ENCODE measurements at regions not wholly inside any gene's neighbourhood (a gene's known extent, or its start where the extent isn't known, plus 50 kb on each side); places are given as distances from the start of the nearest gene placed in this dataset.
"Not testable (repeated sequence)": the region's sequence is repeated elsewhere in the genome, so short reads cannot be mapped to it uniquely, and the experiment has no call there.

GRCh38 chr7:69244701-69245100, 353.6 kb upstream of the AUTS2 start:
- Histone ChIP-seq H3K27me3 (ENCODE audit: insufficient read depth, low read length) (no peaks in the 10 kb centered on the region), H3K9ac (ENCODE audit: low read length) (no peak overlapping the region), H3K4me2 (ENCODE audit: low read length) (peak overlapping the region; percentile 43), H3K4me3 (ENCODE audit: insufficient read depth, low read depth, low read length) (no peak overlapping the region), H3K9me3 (ENCODE audit: insufficient read depth, low read depth, low read length) (no peaks in the 10 kb centered on the region), H3K27ac (ENCODE audit: low read depth, low read length) (no peak overlapping the region), H3K36me3 (ENCODE audit: insufficient read depth, low read length) (no peaks in the 10 kb centered on the region), H4K20me1 (ENCODE audit: insufficient read depth, low read length) (no peaks in the 10 kb centered on the region), H3K79me2 (ENCODE audit: insufficient read depth, low read length) (no peaks in the 10 kb centered on the region), H2AFZ (ENCODE audit: low read depth, low read length) (no peak overlapping the region), H3K4me1 (ENCODE audit: insufficient read depth, low read length) (peaks cover 8% of the 10 kb centered on the region)
- no peak for DNase-seq (ENCODE audit: low read depth)
- peaks cover 2% of the 10 kb centered on the region for H3K36me3 Mint-ChIP-seq (ENCODE audit: low read depth, unreplicated experiment)
- H3K27ac Mint-ChIP-seq (ENCODE audit: unreplicated experiment): no peak overlapping the region
- no peaks in the 10 kb centered on the region for H3K4me1 Mint-ChIP-seq (ENCODE audit: low read depth, unreplicated experiment)
- no peak overlapping the region for H3K4me3 Mint-ChIP-seq (ENCODE audit: unreplicated experiment)
- peaks cover 15% of the 10 kb centered on the region for H3K9me3 Mint-ChIP-seq (ENCODE audit: unreplicated experiment)
- H3K27me3 Mint-ChIP-seq (ENCODE audit: low read depth, unreplicated experiment): no peaks in the 10 kb centered on the region
- TF ChIP-seq CTCF (IDR thresholded peaks at IDR 0.05; ENCODE audit: insufficient read depth, low read depth, low read length) (no peak), EZH2 (IDR thresholded peaks at IDR 0.05; ENCODE audit: insufficient read depth, low read length) (no peak)
- no peak for FAIRE-seq

GRCh38 chr7:69245646-69246045, 352.6 kb upstream of the AUTS2 start:
- Mint-ChIP-seq H3K27ac (ENCODE audit: unreplicated experiment) (no peak overlapping the region), H3K4me1 (ENCODE audit: low read depth, unreplicated experiment) (no peaks in the 10 kb centered on the region), H3K27me3 (ENCODE audit: low read depth, unreplicated experiment) (no peaks in the 10 kb centered on the region), H3K9me3 (ENCODE audit: unreplicated experiment) (peaks cover 14% of the 10 kb centered on the region), H3K36me3 (ENCODE audit: low read depth, unreplicated experiment) (peaks cover 1% of the 10 kb centered on the region), H3K4me3 (ENCODE audit: unreplicated experiment) (no peak overlapping the region)
- H4K20me1 ChIP-seq (ENCODE audit: insufficient read depth, low read length): no peaks in the 10 kb centered on the region
- H3K9me3 ChIP-seq (ENCODE audit: insufficient read depth, low read depth, low read length): no peaks in the 10 kb centered on the region
- TF ChIP-seq EZH2 (IDR thresholded peaks at IDR 0.05; ENCODE audit: insufficient read depth, low read length) (no peak), CTCF (IDR thresholded peaks at IDR 0.05; ENCODE audit: insufficient read depth, low read depth, low read length) (no peak)
- peak overlapping the region; percentile 19 for H2AFZ ChIP-seq (ENCODE audit: low read depth, low read length)
- no peaks in the 10 kb centered on the region for H3K79me2 ChIP-seq (ENCODE audit: insufficient read depth, low read length)
- FAIRE-seq (no peak), DNase-seq (ENCODE audit: low read depth) (peak; percentile 72)
- peak overlapping the region; percentile 43 for H3K4me2 ChIP-seq (ENCODE audit: low read length)
- peaks cover 8% of the 10 kb centered on the region for H3K4me1 ChIP-seq (ENCODE audit: insufficient read depth, low read length)
- no peaks in the 10 kb centered on the region for H3K27me3 ChIP-seq (ENCODE audit: insufficient read depth, low read length)
- H3K36me3 ChIP-seq (ENCODE audit: insufficient read depth, low read length): no peaks in the 10 kb centered on the region
- H3K9ac ChIP-seq (ENCODE audit: low read length): no peak overlapping the region
- H3K4me3 ChIP-seq (ENCODE audit: insufficient read depth, low read depth, low read length): no peak overlapping the region
- H3K27ac ChIP-seq (ENCODE audit: low read depth, low read length): no peak overlapping the region

GRCh38 chr7:69246758-69247157, 351.5 kb upstream of the AUTS2 start:
- FAIRE-seq: no peak
- Histone ChIP-seq H3K27ac (ENCODE audit: low read depth, low read length) (no peak overlapping the region), H3K36me3 (ENCODE audit: insufficient read depth, low read length) (no peaks in the 10 kb centered on the region), H3K27me3 (ENCODE audit: insufficient read depth, low read length) (no peaks in the 10 kb centered on the region), H3K4me3 (ENCODE audit: insufficient read depth, low read depth, low read length) (no peak overlapping the region), H4K20me1 (ENCODE audit: insufficient read depth, low read length) (no peaks in the 10 kb centered on the region), H3K9me3 (ENCODE audit: insufficient read depth, low read depth, low read length) (no peaks in the 10 kb centered on the region), H2AFZ (ENCODE audit: low read depth, low read length) (no peak overlapping the region), H3K4me1 (ENCODE audit: insufficient read depth, low read length) (peaks cover 8% of the 10 kb centered on the region), H3K9ac (ENCODE audit: low read length) (no peak overlapping the region), H3K4me2 (ENCODE audit: low read length) (no peak overlapping the region), H3K79me2 (ENCODE audit: insufficient read depth, low read length) (no peaks in the 10 kb centered on the region)
- H3K4me1 Mint-ChIP-seq (ENCODE audit: low read depth, unreplicated experiment): no peaks in the 10 kb centered on the region
- H3K27me3 Mint-ChIP-seq (ENCODE audit: low read depth, unreplicated experiment): no peaks in the 10 kb centered on the region
- no peak overlapping the region for H3K27ac Mint-ChIP-seq (ENCODE audit: unreplicated experiment)
- no peak for DNase-seq (ENCODE audit: low read depth)
- no peaks in the 10 kb centered on the region for H3K36me3 Mint-ChIP-seq (ENCODE audit: low read depth, unreplicated experiment)
- peaks cover 15% of the 10 kb centered on the region for H3K9me3 Mint-ChIP-seq (ENCODE audit: unreplicated experiment)
- TF ChIP-seq EZH2 (IDR thresholded peaks at IDR 0.05; ENCODE audit: insufficient read depth, low read length) (no peak), CTCF (IDR thresholded peaks at IDR 0.05; ENCODE audit: insufficient read depth, low read depth, low read length) (no peak)
- H3K4me3 Mint-ChIP-seq (ENCODE audit: unreplicated experiment): no peak overlapping the region

- not testable (repeated sequence) for H3K4me3 ChIP-seq (ENCODE audit: insufficient read depth, low read depth, low read length); H2AFZ ChIP-seq (ENCODE audit: low read depth, low read length); H4K20me1 ChIP-seq (ENCODE audit: insufficient read depth, low read length); DNase-seq (ENCODE audit: low read depth); H3K27ac Mint-ChIP-seq (ENCODE audit: unreplicated experiment); H3K36me3 ChIP-seq (ENCODE audit: insufficient read depth, low read length); H3K27me3 Mint-ChIP-seq (ENCODE audit: low read depth, unreplicated experiment); H3K27ac ChIP-seq (ENCODE audit: low read depth, low read length); FAIRE-seq; H3K79me2 ChIP-seq (ENCODE audit: insufficient read depth, low read length); H3K4me2 ChIP-seq (ENCODE audit: low read length); H3K4me1 ChIP-seq (ENCODE audit: insufficient read depth, low read length); H3K27me3 ChIP-seq (ENCODE audit: insufficient read depth, low read length); H3K4me3 Mint-ChIP-seq (ENCODE audit: unreplicated experiment); H3K9ac ChIP-seq (ENCODE audit: low read length); H3K4me1 Mint-ChIP-seq (ENCODE audit: low read depth, unreplicated experiment); H3K9me3 ChIP-seq (ENCODE audit: insufficient read depth, low read depth, low read length); H3K36me3 Mint-ChIP-seq (ENCODE audit: low read depth, unreplicated experiment)
- H3K9me3 Mint-ChIP-seq (ENCODE audit: unreplicated experiment): peaks cover 15% of the 10 kb centered on the region
Measured at GRCh38 chr7:69248382-69248828, 349.9 kb upstream of the AUTS2 start.

All from astrocyte (in vitro differentiated cells and primary cell).